Activated naive CD8-positive, alpha-beta T cell treated with anti-CD3 and anti-CD28 coated beads, Interleukin-2, amount 50 U/mL, for 24 hours (primary cell): ENCODE measurements at regions not wholly inside any gene's neighbourhood (a gene's known extent, or its start where the extent isn't known, plus 50 kb on each side); places are given as distances from the start of the nearest gene placed in this dataset.

ENCODE experiments used
- ATAC-seq: fragments of 150-1000 bp; cut with Tn5 transposase; one replicate; pipeline ENCODE4 v1.10.0; 2021
- DNase-seq: peaks from one replicate; pipeline ENCODE4 v3.0.0; 2021
- H3K27ac Mint-ChIP-seq: one replicate; pipeline ENCODE4 v1.8.0; 2021; ENCODE audit warnings: mild to moderate bottlenecking, mixed read lengths
- H3K27me3 Mint-ChIP-seq: one replicate; pipeline ENCODE4 v1.8.0; 2021; ENCODE audit warnings: mixed read lengths
- H3K36me3 Mint-ChIP-seq: one replicate; pipeline ENCODE4 v1.8.0; 2021; ENCODE audit warnings: low read depth, mixed read lengths
- H3K4me1 Mint-ChIP-seq: one replicate; pipeline ENCODE4 v1.8.0; 2021; ENCODE audit warnings: mixed read lengths
- H3K4me3 Mint-ChIP-seq: one replicate; pipeline ENCODE4 v1.8.0; 2021; ENCODE audit warnings: mild to moderate bottlenecking, moderate library complexity, mixed read lengths
- H3K9me3 Mint-ChIP-seq: one replicate; pipeline ENCODE4 v1.8.0; 2021; ENCODE audit warnings: mixed read lengths

GRCh38 chr10:28211759-28212158 lies 91.1 kb downstream of the MPP7 start:
- peaks cover 12% of the 10 kb centered on the region for H3K36me3 Mint-ChIP-seq
- peaks cover 7% of the 10 kb centered on the region for H3K9me3 Mint-ChIP-seq
- no peaks in the 10 kb centered on the region for H3K27me3 Mint-ChIP-seq
- H3K4me3 Mint-ChIP-seq = no peak overlapping the region
- DNase-seq (no peak), ATAC-seq (no peak)
- H3K27ac Mint-ChIP-seq = no peak overlapping the region
- H3K4me1 Mint-ChIP-seq = peaks cover 8% of the 10 kb centered on the region

GRCh38 chr10:28207799-28208198 lies 95.1 kb downstream of the MPP7 start:
- DNase-seq = no peak
- Mint-ChIP-seq H3K4me3 (no peak overlapping the region), H3K36me3 (peaks cover 10% of the 10 kb centered on the region), H3K9me3 (peaks cover 7% of the 10 kb centered on the region), H3K27ac (no peak overlapping the region), H3K4me1 (no peaks in the 10 kb centered on the region), H3K27me3 (no peaks in the 10 kb centered on the region)
- no peak for ATAC-seq

DNA sequence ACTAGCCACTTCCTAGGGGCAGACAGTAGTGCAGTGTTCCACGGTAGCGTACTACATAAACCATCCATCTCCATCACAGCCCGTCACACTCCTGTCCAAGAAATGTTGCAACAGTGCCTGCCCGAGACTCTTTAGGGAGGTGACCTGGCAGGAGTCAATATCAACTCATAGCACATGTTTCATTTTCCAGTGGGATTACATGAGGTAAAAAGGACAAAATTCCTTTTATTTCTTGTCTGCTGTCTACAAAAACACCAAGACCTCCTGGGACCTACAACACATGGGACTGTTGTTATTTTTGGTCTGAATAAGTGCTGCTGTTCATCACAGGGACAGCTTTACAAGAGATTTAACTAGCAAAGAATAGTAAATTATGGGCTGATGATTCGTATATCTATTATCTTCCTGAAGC lies 99.9 kb downstream of the MPP7 start:
- Mint-ChIP-seq H3K27ac (no peak overlapping the region), H3K4me3 (no peak overlapping the region)
- no peak for ATAC-seq

GRCh38 chr10:28201410-28202400 lies 101.2 kb downstream of the MPP7 start:
- H3K4me1 Mint-ChIP-seq = no peaks in the 10 kb centered on the region
- H3K9me3 Mint-ChIP-seq = no peaks in the 10 kb centered on the region
- H3K36me3 Mint-ChIP-seq = no peaks in the 10 kb centered on the region
- DNase-seq = no peak
- no peak overlapping the region for H3K4me3 Mint-ChIP-seq
- H3K27me3 Mint-ChIP-seq = no peaks in the 10 kb centered on the region
- no peak for ATAC-seq
- H3K27ac Mint-ChIP-seq = no peak overlapping the region

More for the DNA sequence above, 99.9 kb downstream of the MPP7 start:
- no peak for DNase-seq
- Mint-ChIP-seq H3K27me3 (no peaks in the 10 kb centered on the region), H3K36me3 (peaks cover 2% of the 10 kb centered on the region), H3K9me3 (no peaks in the 10 kb centered on the region), H3K4me1 (no peaks in the 10 kb centered on the region)

GRCh38 chr10:28200775-28201174 lies 102.1 kb downstream of the MPP7 start:
- no peak overlapping the region for H3K4me3 Mint-ChIP-seq
- no peak overlapping the region for H3K27ac Mint-ChIP-seq
- H3K9me3 Mint-ChIP-seq = no peaks in the 10 kb centered on the region
- ATAC-seq = no peak
- no peaks in the 10 kb centered on the region for H3K4me1 Mint-ChIP-seq
- no peaks in the 10 kb centered on the region for H3K27me3 Mint-ChIP-seq
- no peak for DNase-seq
- H3K36me3 Mint-ChIP-seq = no peaks in the 10 kb centered on the region

GRCh38 chr10:28199941-28200340 lies 102.9 kb downstream of the MPP7 start:
- no peaks in the 10 kb centered on the region for H3K9me3 Mint-ChIP-seq
- no peaks in the 10 kb centered on the region for H3K4me1 Mint-ChIP-seq
- no peak for ATAC-seq
- DNase-seq = no peak
- no peak overlapping the region for H3K27ac Mint-ChIP-seq
- no peak overlapping the region for H3K4me3 Mint-ChIP-seq
- no peaks in the 10 kb centered on the region for H3K27me3 Mint-ChIP-seq
- peaks cover 2% of the 10 kb centered on the region for H3K36me3 Mint-ChIP-seq

DNA sequence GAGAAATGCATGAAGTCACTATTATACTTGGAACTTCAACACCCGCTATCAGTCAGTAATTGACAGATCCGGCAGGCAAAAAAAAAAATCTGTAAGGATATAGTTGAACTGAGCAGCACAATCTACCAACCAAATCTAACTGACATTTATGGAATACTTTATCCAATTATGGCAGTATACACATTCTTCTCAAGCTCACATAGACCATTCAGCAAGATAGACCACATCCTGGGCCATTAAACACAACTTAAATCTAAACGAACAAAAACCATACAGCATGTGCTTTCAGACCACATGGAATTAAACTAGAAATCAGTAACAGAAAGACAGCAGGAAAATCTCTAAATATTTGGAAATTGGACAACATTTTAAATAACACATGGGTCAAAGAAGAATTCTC lies 112.7 kb downstream of the MPP7 start:
- DNase-seq = no peak
- H3K27ac Mint-ChIP-seq = no peak overlapping the region
- no peak for ATAC-seq
- no peak overlapping the region for H3K4me3 Mint-ChIP-seq
- peaks cover 14% of the 10 kb centered on the region for H3K4me1 Mint-ChIP-seq
- no peaks in the 10 kb centered on the region for H3K36me3 Mint-ChIP-seq
- H3K27me3 Mint-ChIP-seq = no peaks in the 10 kb centered on the region
- H3K9me3 Mint-ChIP-seq = no peaks in the 10 kb centered on the region

DNA sequence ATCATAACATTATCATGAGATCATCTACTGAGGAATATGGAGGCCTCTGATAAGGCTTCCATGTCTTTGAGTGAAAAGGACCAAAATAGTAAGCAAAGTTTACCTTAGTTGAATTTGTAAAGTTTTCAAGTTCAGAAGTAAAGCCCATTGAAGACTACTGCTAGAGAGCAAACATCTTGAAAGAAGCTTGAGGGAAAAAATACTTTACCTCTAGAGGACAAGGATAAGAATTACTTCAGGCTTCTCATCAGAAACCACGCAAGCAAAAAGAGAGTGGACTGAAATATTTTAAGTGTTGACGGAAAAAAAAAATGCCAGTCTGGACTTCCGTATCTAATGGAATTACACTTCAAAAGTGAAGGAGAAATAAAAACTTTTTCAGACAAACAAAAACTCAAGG lies 114.3 kb downstream of the MPP7 start:
- no peak overlapping the region for H3K4me3 Mint-ChIP-seq
- no peak overlapping the region for H3K27ac Mint-ChIP-seq
- H3K36me3 Mint-ChIP-seq = no peaks in the 10 kb centered on the region

GRCh38 chr10:28186887-28187578 lies 115.8 kb downstream of the MPP7 start:
- no peaks in the 10 kb centered on the region for H3K27me3 Mint-ChIP-seq
- H3K4me1 Mint-ChIP-seq = peaks cover 14% of the 10 kb centered on the region
- H3K4me3 Mint-ChIP-seq = no peak overlapping the region
- ATAC-seq (no peak), DNase-seq (no peak)
- no peaks in the 10 kb centered on the region for H3K36me3 Mint-ChIP-seq
- H3K27ac Mint-ChIP-seq = no peak overlapping the region
- no peaks in the 10 kb centered on the region for H3K9me3 Mint-ChIP-seq

More for the DNA sequence above, 114.3 kb downstream of the MPP7 start:
- Mint-ChIP-seq H3K9me3 (no peaks in the 10 kb centered on the region), H3K27me3 (no peaks in the 10 kb centered on the region), H3K4me1 (peaks cover 14% of the 10 kb centered on the region)
- ATAC-seq (no peak), DNase-seq (no peak)

- ATAC-seq (no peak), DNase-seq (no peak)
- Mint-ChIP-seq H3K4me3 (no peak overlapping the region), H3K4me1 (peaks cover 14% of the 10 kb centered on the region), H3K27ac (no peak overlapping the region), H3K27me3 (no peaks in the 10 kb centered on the region), H3K9me3 (no peaks in the 10 kb centered on the region), H3K36me3 (no peaks in the 10 kb centered on the region)
These were observed 116.4 kb downstream of the MPP7 start for GRCh38 chr10:28186461-28186860.

- no peak for ATAC-seq
- DNase-seq = no peak
- Mint-ChIP-seq H3K27me3 (no peaks in the 10 kb centered on the region), H3K27ac (no peak overlapping the region), H3K4me3 (no peak overlapping the region), H3K4me1 (peaks cover 5% of the 10 kb centered on the region), H3K9me3 (no peaks in the 10 kb centered on the region), H3K36me3 (no peaks in the 10 kb centered on the region)
These were observed 118.1 kb downstream of the MPP7 start for GRCh38 chr10:28184810-28185209.

GRCh38 chr10:28181478-28182096 lies 121.3 kb downstream of the MPP7 start:
- H3K27ac Mint-ChIP-seq = no peak overlapping the region
- ATAC-seq = no peak
- H3K4me1 Mint-ChIP-seq = peaks cover 25% of the 10 kb centered on the region
- no peak for DNase-seq
- no peaks in the 10 kb centered on the region for H3K9me3 Mint-ChIP-seq
- no peaks in the 10 kb centered on the region for H3K27me3 Mint-ChIP-seq
- no peaks in the 10 kb centered on the region for H3K36me3 Mint-ChIP-seq
- H3K4me3 Mint-ChIP-seq = no peak overlapping the region

- no peak overlapping the region for H3K4me3 Mint-ChIP-seq
- no peak for ATAC-seq
- no peaks in the 10 kb centered on the region for H3K36me3 Mint-ChIP-seq
- no peaks in the 10 kb centered on the region for H3K27me3 Mint-ChIP-seq
- no peak overlapping the region for H3K27ac Mint-ChIP-seq
- peaks cover 29% of the 10 kb centered on the region for H3K4me1 Mint-ChIP-seq
- DNase-seq = no peak
- no peaks in the 10 kb centered on the region for H3K9me3 Mint-ChIP-seq
These were observed 122.2 kb downstream of the MPP7 start for GRCh38 chr10:28180654-28181053.

DNA sequence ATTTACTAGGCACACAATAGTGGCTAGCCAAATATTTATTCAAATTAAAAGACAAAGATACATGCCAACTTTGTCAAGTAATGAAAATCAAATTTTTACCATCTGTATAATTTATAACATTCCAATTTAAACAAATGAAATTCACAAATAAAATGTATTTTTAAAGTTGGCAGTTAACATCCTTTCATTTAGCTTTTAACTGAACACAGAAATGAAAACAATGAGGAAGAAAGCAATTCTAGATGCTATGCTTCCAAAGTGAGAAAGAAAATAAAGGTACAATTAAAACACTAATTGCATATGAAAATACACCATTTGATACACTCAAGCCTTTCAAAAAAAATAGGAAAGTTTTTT lies 123.1 kb downstream of the MPP7 start:
- Mint-ChIP-seq H3K4me1 (peaks cover 29% of the 10 kb centered on the region), H3K9me3 (no peaks in the 10 kb centered on the region), H3K4me3 (no peak overlapping the region), H3K27ac (no peak overlapping the region), H3K27me3 (no peaks in the 10 kb centered on the region), H3K36me3 (no peaks in the 10 kb centered on the region)
- DNase-seq = no peak
- no peak for ATAC-seq
